GM13976 (cell line): ENCODE measurements at regions not wholly inside any gene's neighbourhood (a gene's known extent, or its start where the extent isn't known, plus 50 kb on each side); places are given as distances from the start of the nearest gene placed in this dataset.

Experiments used
- DNase-seq: peaks from one replicate; pipeline ENCODE4 v3.0.0; 2012; ENCODE audit warnings: low spot score
- CTCF ChIP-seq: IDR thresholded peaks from 2 replicates; pipeline ENCODE4 v1.5.1; 2012; ENCODE audit warnings: borderline replicate concordance, mild to moderate bottlenecking; ENCODE audit not compliant: insufficient read depth; ENCODE audit errors: extremely low read depth, missing control alignments, control extremely low read depth
- in situ Hi-C: fragments of 300-500 bp; cut with MboI; formaldehyde crosslinking; loops from one replicate; pipeline ENCODE4 v1.12.0; 2022; ENCODE audit warnings: low sequenced_read_pairs, mixed read lengths, inconsistent platforms; ENCODE audit not compliant: unreplicated experiment

- in situ Hi-C loops = no loop called here
- TF ChIP-seq CTCF = no peak
- no peak for DNase-seq
Observed at GRCh38 chr7:24494832-24495231, 78.4 kb upstream of the PALS2 start.

- DNase-seq = no peak
- TF ChIP-seq CTCF = no peak
- in situ Hi-C loops = no loop called here
Observed at GRCh38 chr7:24496036-24496435, 77.2 kb upstream of the PALS2 start.

GRCh38 chr7:24498439-24498838 is 74.8 kb upstream of the PALS2 start:
- TF ChIP-seq CTCF = no peak
- DNase-seq = no peak
- in situ Hi-C loops = no loop called here

GRCh38 chr7:24499871-24500270 is 73.4 kb upstream of the PALS2 start:
- in situ Hi-C loops = no loop called here
- DNase-seq = no peak
- TF ChIP-seq CTCF = no peak

GRCh38 chr7:24500599-24500998 is 72.7 kb upstream of the PALS2 start:
- in situ Hi-C loops = no loop called here
- TF ChIP-seq CTCF = no peak
- DNase-seq = no peak

- in situ Hi-C loops = no loop called here
- DNase-seq = no peak
- no peak for TF ChIP-seq CTCF
Observed at GRCh38 chr7:24501009-24501408, 72.2 kb upstream of the PALS2 start.
